Endothelial cell (in vitro differentiated cells): ENCODE measurements at regions not wholly inside any gene's neighbourhood (a gene's known extent, or its start where the extent isn't known, plus 50 kb on each side); places are given as distances from the start of the nearest gene placed in this dataset.

ENCODE experiments used
- DNase-seq: peaks from one replicate; pipeline ENCODE4 v3.0.0; 2021; ENCODE audit warnings: low spot score
- H3K27ac Mint-ChIP-seq: one replicate; pipeline ENCODE4 v1.8.0; 2021; ENCODE audit warnings: mixed read lengths, inconsistent platforms; ENCODE audit not compliant: unreplicated experiment
- H3K27me3 Mint-ChIP-seq: one replicate; pipeline ENCODE4 v1.8.0; 2021; ENCODE audit warnings: mild to moderate bottlenecking, moderate library complexity, mixed read lengths, inconsistent platforms; ENCODE audit not compliant: unreplicated experiment
- H3K36me3 Mint-ChIP-seq: one replicate; pipeline ENCODE4 v1.8.0; 2021; ENCODE audit warnings: mild to moderate bottlenecking, low read depth, mixed read lengths, inconsistent platforms; ENCODE audit not compliant: unreplicated experiment
- H3K4me1 Mint-ChIP-seq: one replicate; pipeline ENCODE4 v1.8.0; 2021; ENCODE audit warnings: mild to moderate bottlenecking, mixed read lengths, inconsistent platforms; ENCODE audit not compliant: unreplicated experiment
- H3K4me3 Mint-ChIP-seq: one replicate; pipeline ENCODE4 v1.8.0; 2021; ENCODE audit warnings: mild to moderate bottlenecking, mixed read lengths, inconsistent platforms; ENCODE audit not compliant: unreplicated experiment
- H3K9me3 Mint-ChIP-seq: one replicate; pipeline ENCODE4 v1.8.0; 2021; ENCODE audit warnings: mixed read lengths, inconsistent platforms; ENCODE audit not compliant: unreplicated experiment
- CTCF ChIP-seq: fragments of 200-600 bp; sonication (generic); IDR thresholded peaks from one replicate; pipeline ENCODE4 v1.5.0; 2021; ENCODE audit warnings: antibody characterized with exemption; ENCODE audit not compliant: unreplicated experiment

DNA sequence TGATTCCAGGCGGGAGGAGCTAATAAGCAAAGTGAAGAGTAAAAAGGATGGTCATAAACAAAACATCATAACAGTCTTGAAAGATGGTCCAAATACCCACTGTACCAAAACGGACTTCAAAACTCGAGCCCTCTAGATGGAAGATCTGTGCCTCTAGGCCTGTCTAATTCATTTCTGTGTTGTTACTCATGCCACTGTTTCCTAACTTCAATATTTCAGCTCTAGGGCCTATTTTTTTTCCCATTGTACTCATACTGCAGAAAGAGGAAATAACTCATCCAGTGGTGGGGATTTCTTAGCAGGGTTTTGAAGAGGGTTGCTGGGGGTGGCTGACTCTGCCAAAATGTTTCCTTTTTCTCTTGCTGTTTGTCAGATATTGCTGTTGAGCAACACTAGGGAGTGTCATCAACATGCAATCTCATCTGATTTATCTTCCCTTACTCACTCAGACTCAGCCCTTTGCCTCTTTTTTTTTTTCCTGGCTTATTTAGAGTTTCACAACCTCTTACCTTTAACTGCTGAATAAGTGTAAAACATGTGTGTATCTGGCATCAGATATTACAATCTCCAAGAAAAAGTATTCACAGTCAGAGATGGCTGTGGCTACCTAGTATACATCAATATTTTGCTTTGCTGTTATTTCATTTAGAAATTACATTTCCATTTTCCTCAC is 189.6 kb downstream of the DUSP6 start:
- Mint-ChIP-seq H3K4me1 (peaks cover 15% of the 10 kb centered on the region), H3K27me3 (no peaks in the 10 kb centered on the region), H3K27ac (no peak overlapping the region), H3K4me3 (no peak overlapping the region), H3K36me3 (no peaks in the 10 kb centered on the region), H3K9me3 (no peaks in the 10 kb centered on the region)
- DNase-seq: no peak
- no peak for TF ChIP-seq CTCF

GRCh38 chr12:89161557-89161956 is 190.7 kb downstream of the DUSP6 start:
- H3K4me1 Mint-ChIP-seq: peaks cover 20% of the 10 kb centered on the region
- no peaks in the 10 kb centered on the region for H3K9me3 Mint-ChIP-seq
- no peak for TF ChIP-seq CTCF
- no peak overlapping the region for H3K27ac Mint-ChIP-seq
- H3K27me3 Mint-ChIP-seq: no peaks in the 10 kb centered on the region
- no peak for DNase-seq
- no peak overlapping the region for H3K4me3 Mint-ChIP-seq
- no peaks in the 10 kb centered on the region for H3K36me3 Mint-ChIP-seq

DNA sequence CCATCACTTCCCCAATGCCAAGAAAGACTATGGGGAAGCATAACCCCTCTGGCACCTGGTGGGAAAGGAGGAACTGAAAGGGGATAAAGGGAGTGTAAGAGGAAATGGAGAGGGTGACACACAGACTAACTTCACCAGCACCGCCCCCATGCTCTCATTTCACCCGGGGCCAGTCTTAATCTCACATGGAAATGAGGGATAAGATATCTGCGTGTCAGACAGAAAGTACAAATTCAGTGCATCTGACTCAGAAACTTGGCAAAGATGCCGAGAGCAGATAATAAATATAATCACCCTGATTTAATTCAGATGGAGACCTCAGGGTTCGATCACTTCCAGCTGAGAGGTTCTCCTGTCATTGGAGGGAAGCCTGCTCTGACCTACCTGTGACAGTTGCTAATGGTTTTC is 191.6 kb downstream of the DUSP6 start:
- Mint-ChIP-seq H3K27me3 (no peaks in the 10 kb centered on the region), H3K4me3 (no peak overlapping the region), H3K27ac (no peak overlapping the region), H3K4me1 (peaks cover 26% of the 10 kb centered on the region), H3K36me3 (no peaks in the 10 kb centered on the region), H3K9me3 (no peaks in the 10 kb centered on the region)
- DNase-seq: no peak
- TF ChIP-seq CTCF: no peak

GRCh38 chr12:89157413-89157812 is 194.9 kb downstream of the DUSP6 start:
- H3K36me3 Mint-ChIP-seq: no peaks in the 10 kb centered on the region
- no peak for DNase-seq
- peaks cover 1% of the 10 kb centered on the region for H3K27me3 Mint-ChIP-seq
- H3K9me3 Mint-ChIP-seq: no peaks in the 10 kb centered on the region
- H3K4me3 Mint-ChIP-seq: no peak overlapping the region
- peaks cover 26% of the 10 kb centered on the region for H3K4me1 Mint-ChIP-seq
- no peak overlapping the region for H3K27ac Mint-ChIP-seq
- no peak for TF ChIP-seq CTCF

GRCh38 chr12:89156862-89157262 is 195.4 kb downstream of the DUSP6 start:
- Mint-ChIP-seq H3K27ac (no peak overlapping the region), H3K4me3 (no peak overlapping the region), H3K4me1 (peaks cover 26% of the 10 kb centered on the region), H3K27me3 (peaks cover 1% of the 10 kb centered on the region), H3K9me3 (no peaks in the 10 kb centered on the region), H3K36me3 (no peaks in the 10 kb centered on the region)
- no peak for TF ChIP-seq CTCF
- DNase-seq: no peak
